ENCODE measurements at regions not wholly inside any gene's neighbourhood (a gene's known extent, or its start where the extent isn't known, plus 50 kb on each side); places are given as distances from the start of the nearest gene placed in this dataset.

DNA sequence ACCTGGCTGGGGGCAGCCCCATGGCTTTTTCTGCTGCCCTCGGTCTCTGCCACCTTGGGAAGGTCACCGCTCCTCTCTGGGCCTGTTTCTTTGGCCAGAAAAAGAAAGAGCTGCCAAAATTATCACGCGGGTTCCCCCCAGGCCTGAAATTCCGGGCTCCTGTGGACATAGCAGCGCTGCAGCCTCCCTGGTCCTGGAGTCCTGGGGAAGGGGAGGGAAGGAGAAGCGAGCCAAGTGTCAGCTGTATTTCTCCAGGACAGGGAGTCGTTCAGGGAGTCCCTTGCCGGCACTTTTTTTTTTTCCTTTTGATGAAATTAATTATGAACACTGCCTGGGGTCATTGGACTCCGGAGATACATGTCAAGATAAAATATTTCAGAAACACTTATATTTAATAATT lies 152.3 kb upstream of the GPR26 start:
- TF ChIP-seq POLR2A (IDR thresholded peaks at IDR 0.05): no peak
- no peak for TF ChIP-seq CTCF (IDR thresholded peaks at IDR 0.05)

Measured in esophagus squamous epithelium (tissue), 4 donors.